Activated CD4-positive, alpha-beta memory T cell treated with anti-CD3 and anti-CD28 coated beads, Interleukin-2, amount 10 ng/mL, durations not matched to agents 7 days and 5 days (primary cell): ENCODE measurements at regions not wholly inside any gene's neighbourhood (a gene's known extent, or its start where the extent isn't known, plus 50 kb on each side); places are given as distances from the start of the nearest gene placed in this dataset.
"Not testable (repeated sequence)": the region's sequence is repeated elsewhere in the genome, so short reads cannot be mapped to it uniquely, and the experiment has no call there.

ENCODE experiments used
- CTCF ChIA-PET: fragments of 350-600 bp; sonication (Branson Sonifier 250); formaldehyde crosslinking; loops from one replicate; lab custom pipeline; 2021; ENCODE audit warnings: antibody characterized with exemption, inconsistent platforms; lab: Charles Lee
- POLR2A ChIA-PET: fragments of 350-600 bp; sonication (Branson Sonifier 250); formaldehyde crosslinking; loops from one replicate; lab custom pipeline; 2021; ENCODE audit warnings: antibody characterized with exemption; lab: Charles Lee
- DNase-seq: peaks from one replicate; pipeline ENCODE4 v3.0.0-alpha.2; 2020
- H3K27ac Mint-ChIP-seq: one replicate; pipeline ENCODE4 v1.8.0; 2021; ENCODE audit warnings: mild to moderate bottlenecking, mixed read lengths
- H3K27me3 Mint-ChIP-seq: one replicate; pipeline ENCODE4 v1.8.0; 2021; ENCODE audit warnings: mixed read lengths
- H3K36me3 Mint-ChIP-seq: one replicate; pipeline ENCODE4 v1.8.0; 2021; ENCODE audit warnings: low read depth, mixed read lengths
- H3K4me1 Mint-ChIP-seq: one replicate; pipeline ENCODE4 v1.8.0; 2021; ENCODE audit warnings: mixed read lengths
- H3K4me3 Mint-ChIP-seq: one replicate; pipeline ENCODE4 v1.8.0; 2021; ENCODE audit warnings: mild to moderate bottlenecking, mixed read lengths
- H3K9me3 Mint-ChIP-seq: one replicate; pipeline ENCODE4 v1.8.0; 2021; ENCODE audit warnings: mixed read lengths

DNA sequence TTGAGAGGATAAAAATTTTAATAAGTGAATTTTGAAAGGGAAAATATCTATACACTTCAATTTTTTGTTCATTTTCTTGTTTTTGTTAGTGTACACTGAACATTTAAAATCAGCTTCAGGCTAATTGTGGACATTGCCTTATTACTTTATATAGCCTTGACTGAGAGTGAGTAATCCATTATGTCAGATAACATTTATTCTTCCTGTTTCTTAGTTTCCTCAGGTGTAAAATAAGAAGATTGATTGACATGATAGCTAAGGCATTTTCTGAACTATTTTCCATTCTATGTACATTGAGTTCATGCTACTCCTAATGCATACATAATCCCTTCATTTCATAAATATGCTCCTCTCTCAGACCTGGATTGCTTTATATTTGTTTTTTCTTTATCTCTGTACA is 607.3 kb upstream of the AADAT start:
- DNase-seq: no peak
- Mint-ChIP-seq H3K36me3 (no peaks in the 10 kb centered on the region), H3K9me3 (peaks cover 8% of the 10 kb centered on the region), H3K4me3 (no peak overlapping the region), H3K27me3 (no peaks in the 10 kb centered on the region), H3K4me1 (no peaks in the 10 kb centered on the region), H3K27ac (no peak overlapping the region)
- POLR2A ChIA-PET: no interaction called here
- CTCF ChIA-PET: no interaction called here

DNA sequence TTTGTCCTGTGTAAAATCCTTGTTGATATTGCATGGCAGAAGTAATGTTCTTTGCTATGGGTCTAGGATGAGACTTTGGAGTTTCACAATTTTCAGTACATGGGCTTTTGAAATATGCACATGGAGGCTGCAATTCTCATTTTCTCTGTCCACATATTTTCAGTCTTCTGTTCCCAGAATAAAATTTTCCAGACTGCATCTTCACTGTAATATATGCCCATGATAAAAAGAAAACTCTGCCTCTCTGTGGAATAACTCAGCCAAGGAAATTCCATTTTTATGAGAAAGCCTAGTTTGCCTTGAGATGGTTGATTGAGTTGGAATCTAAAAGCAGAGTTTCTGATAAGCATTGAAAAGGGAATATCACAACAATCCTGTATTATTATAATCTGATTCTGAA is 601.4 kb upstream of the AADAT start:
- H3K36me3 Mint-ChIP-seq: no peaks in the 10 kb centered on the region
- no peak overlapping the region for H3K4me3 Mint-ChIP-seq
- ChIA-PET CTCF (no interaction called here), POLR2A (no interaction called here)
- no peaks in the 10 kb centered on the region for H3K4me1 Mint-ChIP-seq
- peaks cover 11% of the 10 kb centered on the region for H3K9me3 Mint-ChIP-seq
- DNase-seq: no peak
- H3K27ac Mint-ChIP-seq: no peak overlapping the region
- H3K27me3 Mint-ChIP-seq: no peaks in the 10 kb centered on the region

DNA sequence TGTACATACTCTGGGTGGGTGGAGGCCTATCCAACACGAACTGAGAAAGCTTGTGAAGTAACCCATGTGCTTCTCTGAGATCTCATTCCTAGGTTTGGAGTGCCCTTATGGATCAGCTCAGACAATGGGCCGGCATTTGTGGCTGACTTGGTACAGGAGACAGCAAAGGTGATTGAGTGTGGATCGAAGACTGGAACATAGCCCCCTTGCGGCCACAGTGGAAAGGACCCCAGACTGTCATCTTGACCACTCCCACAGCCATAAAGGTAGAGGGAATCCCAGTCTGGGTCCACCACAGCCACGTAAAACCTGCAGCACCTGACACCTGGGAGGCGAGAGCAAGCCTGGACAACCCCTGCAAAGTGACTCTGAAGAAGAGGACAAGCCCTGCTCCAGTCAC is 598.0 kb upstream of the AADAT start:
- no peak for DNase-seq
- Mint-ChIP-seq H3K36me3 (no peaks in the 10 kb centered on the region), H3K4me1 (no peaks in the 10 kb centered on the region), H3K27ac (no peak overlapping the region), H3K9me3 (peaks cover 6% of the 10 kb centered on the region), H3K4me3 (no peak overlapping the region), H3K27me3 (no peaks in the 10 kb centered on the region)
- ChIA-PET CTCF (no interaction called here), POLR2A (no interaction called here)

DNA sequence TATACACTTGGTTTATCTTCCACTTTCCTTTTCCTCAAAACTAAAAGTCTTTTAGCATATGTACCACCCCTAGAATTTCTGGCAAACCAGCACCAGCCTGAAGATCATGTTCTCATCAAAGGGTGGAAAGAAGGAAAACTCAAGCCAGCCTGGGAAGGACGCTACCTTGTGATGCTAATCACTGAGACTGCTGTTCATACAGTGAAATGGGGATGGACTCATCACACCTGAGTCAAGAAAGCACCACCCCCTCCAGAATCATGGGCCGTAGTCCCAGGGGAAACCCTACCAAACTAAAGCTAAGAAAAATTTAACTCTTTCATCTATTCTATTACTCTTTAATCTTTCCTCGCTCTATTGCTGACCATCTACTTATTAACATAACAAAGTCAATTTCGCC is 595.9 kb upstream of the AADAT start:
- H3K4me1 Mint-ChIP-seq, H3K4me3 Mint-ChIP-seq, CTCF ChIA-PET, H3K27ac Mint-ChIP-seq, H3K36me3 Mint-ChIP-seq, H3K27me3 Mint-ChIP-seq, POLR2A ChIA-PET, H3K9me3 Mint-ChIP-seq, DNase-seq: not testable (repeated sequence)

DNA sequence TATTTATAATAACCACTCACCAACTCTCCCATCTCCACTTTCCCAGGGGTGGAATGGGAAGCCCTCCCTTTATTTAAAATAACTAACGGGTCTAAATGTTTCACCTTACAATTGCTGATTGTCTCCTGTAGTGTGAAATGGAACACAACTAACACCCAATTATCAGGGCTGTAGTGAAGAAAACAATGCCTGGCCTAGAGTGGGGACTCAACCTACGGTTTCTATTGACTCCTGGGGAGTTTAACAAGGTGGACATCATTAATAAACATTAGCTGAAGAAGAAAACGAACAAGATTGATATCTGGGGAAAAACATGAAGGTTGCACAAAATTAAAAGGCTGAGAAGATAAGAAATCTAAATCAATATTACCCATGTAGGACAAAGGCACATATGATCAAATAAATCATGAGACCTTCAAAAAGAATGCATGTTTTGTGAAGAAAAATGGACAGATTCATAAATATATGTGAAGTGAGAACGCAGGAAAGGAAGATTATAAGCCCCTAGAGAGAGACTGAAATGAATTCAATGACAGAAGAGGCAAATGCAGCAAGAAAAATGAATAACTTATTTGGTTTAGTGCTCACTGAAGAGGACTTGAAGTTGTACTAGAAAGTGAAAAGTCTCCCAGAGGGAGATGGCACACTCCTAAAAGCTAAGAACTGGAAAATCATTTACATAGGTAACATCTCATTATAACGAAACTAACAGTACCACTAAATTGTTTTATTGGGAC is 593.0 kb upstream of the AADAT start:
- no peak overlapping the region for H3K27ac Mint-ChIP-seq
- no peak overlapping the region for H3K4me3 Mint-ChIP-seq
- DNase-seq: no peak
- H3K9me3 Mint-ChIP-seq: peaks cover 18% of the 10 kb centered on the region
- no peaks in the 10 kb centered on the region for H3K27me3 Mint-ChIP-seq
- ChIA-PET POLR2A (no interaction called here), CTCF (no interaction called here)
- no peaks in the 10 kb centered on the region for H3K36me3 Mint-ChIP-seq
- no peaks in the 10 kb centered on the region for H3K4me1 Mint-ChIP-seq

DNA sequence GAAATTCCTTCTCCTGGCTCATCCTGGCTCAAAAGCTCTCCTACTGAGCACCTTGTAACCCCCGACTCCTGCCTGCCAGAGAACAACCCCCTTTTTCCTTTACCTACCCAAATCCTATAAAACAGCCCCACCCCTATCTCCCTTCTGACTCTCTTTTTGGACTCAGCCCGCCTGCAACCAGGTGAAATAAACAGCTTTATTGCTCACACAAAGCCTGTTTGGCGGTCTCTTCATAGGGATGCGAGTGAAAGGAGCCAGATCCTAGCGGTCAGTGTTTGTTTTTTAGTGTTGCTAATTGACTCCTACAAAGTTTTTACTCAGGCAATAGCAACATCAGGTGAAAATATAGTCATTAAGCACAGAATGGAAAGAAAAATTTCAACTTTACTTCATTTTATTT is 592.3 kb upstream of the AADAT start:
- H3K4me3 Mint-ChIP-seq, H3K27me3 Mint-ChIP-seq, H3K27ac Mint-ChIP-seq, H3K4me1 Mint-ChIP-seq, H3K36me3 Mint-ChIP-seq, CTCF ChIA-PET, DNase-seq, POLR2A ChIA-PET: not testable (repeated sequence)
- H3K9me3 Mint-ChIP-seq: peaks cover 17% of the 10 kb centered on the region

DNA sequence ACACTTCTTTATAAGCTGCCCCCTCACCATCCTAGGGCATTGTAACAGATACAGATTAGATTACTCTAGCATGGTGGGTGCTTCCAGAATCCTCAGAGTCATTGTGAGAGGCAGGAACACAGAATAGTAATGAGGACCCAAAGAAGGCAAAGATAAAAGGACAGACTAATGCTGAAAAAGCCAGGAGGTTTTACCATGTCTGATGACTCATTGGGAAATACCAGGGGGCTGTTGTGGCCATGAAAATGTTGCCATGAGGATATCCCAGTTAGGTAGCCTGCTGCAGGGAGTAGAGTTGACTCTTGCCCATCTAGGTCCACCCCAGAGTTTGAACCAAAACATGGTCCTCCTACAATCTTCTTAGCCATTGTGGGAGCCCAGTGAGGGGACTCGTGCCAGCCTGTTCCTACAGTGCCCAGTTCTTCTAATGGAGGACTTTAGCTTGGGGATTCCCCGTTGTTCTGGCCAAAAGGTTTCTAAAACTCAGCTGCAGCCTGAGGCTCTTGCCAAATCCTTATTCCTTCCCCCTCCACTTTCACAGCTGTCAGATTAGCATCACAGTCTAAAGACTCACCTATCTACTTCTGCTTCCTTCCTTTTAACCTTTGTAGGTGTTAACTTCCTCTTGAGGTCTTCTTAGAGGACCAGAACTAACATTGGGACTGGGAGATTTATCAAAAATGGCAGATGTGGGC is 586.0 kb upstream of the AADAT start:
- DNase-seq: no peak
- ChIA-PET POLR2A (no interaction called here), CTCF (no interaction called here)
- peaks cover 17% of the 10 kb centered on the region for H3K9me3 Mint-ChIP-seq
- no peaks in the 10 kb centered on the region for H3K36me3 Mint-ChIP-seq
- no peaks in the 10 kb centered on the region for H3K27me3 Mint-ChIP-seq
- no peak overlapping the region for H3K27ac Mint-ChIP-seq
- no peaks in the 10 kb centered on the region for H3K4me1 Mint-ChIP-seq
- no peak overlapping the region for H3K4me3 Mint-ChIP-seq

DNA sequence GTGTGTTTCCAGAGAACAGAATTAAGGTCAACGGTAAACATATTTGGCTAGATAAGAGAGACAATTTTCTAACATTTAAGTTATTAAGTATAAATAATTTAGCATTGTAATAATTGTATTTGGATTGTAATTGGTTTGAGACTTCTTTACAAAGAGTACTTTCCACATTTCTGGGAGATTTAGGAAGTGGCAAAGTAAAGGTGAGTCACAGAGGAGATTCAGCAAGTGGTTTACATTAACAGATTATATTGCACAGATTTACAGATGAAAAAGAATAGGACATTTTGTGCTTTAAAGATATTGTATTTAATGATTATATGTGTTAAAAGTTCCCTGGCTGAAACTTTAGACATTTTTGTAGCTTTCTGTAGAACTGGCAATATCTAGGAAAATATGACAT is 584.4 kb upstream of the AADAT start:
- Mint-ChIP-seq H3K36me3 (no peaks in the 10 kb centered on the region), H3K27me3 (no peaks in the 10 kb centered on the region), H3K9me3 (peaks cover 14% of the 10 kb centered on the region), H3K27ac (no peak overlapping the region), H3K4me1 (no peaks in the 10 kb centered on the region), H3K4me3 (no peak overlapping the region)
- ChIA-PET CTCF (no interaction called here), POLR2A (no interaction called here)
- no peak for DNase-seq

DNA sequence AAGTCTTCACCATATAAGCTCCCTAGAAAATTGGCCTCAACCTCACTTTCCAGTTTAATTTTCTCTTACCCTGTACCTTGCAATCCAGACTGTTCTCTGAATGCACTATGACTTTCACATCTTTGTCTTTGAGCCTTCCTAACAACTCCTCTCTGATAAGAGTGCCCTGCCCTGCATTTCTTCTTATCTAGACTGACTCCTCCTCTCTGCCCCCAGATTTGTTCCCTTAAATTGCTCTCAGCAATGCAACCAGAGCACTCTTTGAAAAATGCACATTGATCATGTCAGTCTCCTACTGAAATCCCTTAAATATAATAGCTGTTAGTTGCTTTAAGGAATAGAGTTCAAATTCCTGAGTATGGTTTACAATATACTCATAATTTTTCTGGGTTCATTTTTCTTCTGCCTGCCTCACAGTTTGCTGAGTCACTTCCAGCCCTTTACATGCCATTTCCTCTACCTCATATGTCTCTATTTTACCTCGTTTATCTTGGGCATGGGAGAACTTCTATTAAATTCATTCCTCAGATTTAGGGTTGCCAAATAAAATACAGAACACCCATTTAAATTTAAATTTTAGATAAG is 582.7 kb upstream of the AADAT start:
- Mint-ChIP-seq H3K9me3 (peaks cover 5% of the 10 kb centered on the region), H3K4me1 (no peaks in the 10 kb centered on the region), H3K4me3 (no peak overlapping the region), H3K27ac (no peak overlapping the region), H3K27me3 (no peaks in the 10 kb centered on the region), H3K36me3 (no peaks in the 10 kb centered on the region)
- no peak for DNase-seq
- POLR2A ChIA-PET: no interaction called here
- CTCF ChIA-PET: no interaction called here

DNA sequence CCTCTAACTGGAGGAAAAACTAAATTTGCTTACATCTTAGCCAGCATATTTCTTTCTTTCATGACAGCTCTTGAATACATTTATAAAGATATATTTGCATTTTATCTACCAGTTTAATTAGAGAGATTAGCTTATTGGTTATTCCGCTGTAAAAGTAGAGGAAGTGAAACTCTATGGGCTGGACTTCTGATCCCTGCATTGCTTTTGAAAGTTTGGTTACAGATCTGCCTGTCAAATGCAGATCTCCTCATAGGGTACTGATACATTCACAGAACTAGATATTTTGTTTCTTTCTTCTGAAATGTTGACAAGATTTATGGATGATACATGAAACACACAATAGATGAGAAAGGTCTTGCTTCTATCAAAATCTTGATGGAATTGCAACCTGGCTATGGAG is 581.4 kb upstream of the AADAT start:
- H3K27ac Mint-ChIP-seq: no peak overlapping the region
- H3K27me3 Mint-ChIP-seq: no peaks in the 10 kb centered on the region
- CTCF ChIA-PET: no interaction called here
- H3K9me3 Mint-ChIP-seq: peaks cover 1% of the 10 kb centered on the region
- POLR2A ChIA-PET: no interaction called here
- no peak overlapping the region for H3K4me3 Mint-ChIP-seq
- no peaks in the 10 kb centered on the region for H3K4me1 Mint-ChIP-seq
- no peak for DNase-seq
- no peaks in the 10 kb centered on the region for H3K36me3 Mint-ChIP-seq

DNA sequence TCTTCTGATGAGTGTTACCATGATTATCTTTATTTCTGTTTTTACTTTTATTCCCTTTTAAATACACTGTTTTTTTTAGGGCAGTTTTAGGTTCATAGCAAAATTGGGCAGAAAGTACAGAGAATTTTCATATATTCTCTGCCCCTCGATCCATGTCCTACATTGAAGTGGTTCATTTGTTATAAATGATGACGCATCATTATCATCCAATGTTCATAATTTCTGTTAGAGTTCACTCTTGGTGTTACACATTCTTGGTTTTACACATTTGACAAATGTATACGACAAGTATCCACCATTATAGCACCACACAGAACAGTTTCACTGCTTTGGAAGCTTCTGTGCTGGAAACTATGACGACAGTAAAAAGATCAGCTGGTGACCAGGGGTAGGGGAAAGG is 578.1 kb upstream of the AADAT start:
- no peak overlapping the region for H3K4me3 Mint-ChIP-seq
- CTCF ChIA-PET: no interaction called here
- no peaks in the 10 kb centered on the region for H3K4me1 Mint-ChIP-seq
- H3K27me3 Mint-ChIP-seq: no peaks in the 10 kb centered on the region
- H3K36me3 Mint-ChIP-seq: no peaks in the 10 kb centered on the region
- peaks cover 3% of the 10 kb centered on the region for H3K9me3 Mint-ChIP-seq
- POLR2A ChIA-PET: no interaction called here
- no peak for DNase-seq
- no peak overlapping the region for H3K27ac Mint-ChIP-seq

DNA sequence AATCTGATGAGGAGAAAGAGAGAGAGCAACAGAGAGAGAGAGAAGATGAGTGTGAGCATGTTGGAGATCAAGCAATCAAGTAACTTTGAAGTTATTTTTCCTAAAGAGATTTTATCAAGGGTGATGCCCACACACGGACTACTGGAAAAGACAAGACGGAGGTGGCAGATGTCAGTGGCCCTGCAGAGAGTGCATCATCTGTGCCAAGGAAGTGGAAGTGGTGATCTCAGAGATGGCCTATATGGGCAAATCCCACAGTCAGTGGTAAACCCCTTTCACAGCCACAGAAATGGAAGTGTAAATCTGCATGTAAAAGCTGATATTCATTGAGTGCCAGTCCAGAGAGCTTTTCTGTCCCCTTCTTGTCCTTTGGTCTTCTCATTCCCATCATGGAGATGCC is 577.2 kb upstream of the AADAT start:
- Mint-ChIP-seq H3K27ac (no peak overlapping the region), H3K4me1 (no peaks in the 10 kb centered on the region), H3K36me3 (no peaks in the 10 kb centered on the region), H3K27me3 (no peaks in the 10 kb centered on the region), H3K4me3 (no peak overlapping the region), H3K9me3 (peaks cover 3% of the 10 kb centered on the region)
- POLR2A ChIA-PET: no interaction called here
- CTCF ChIA-PET: no interaction called here
- DNase-seq: no peak

DNA sequence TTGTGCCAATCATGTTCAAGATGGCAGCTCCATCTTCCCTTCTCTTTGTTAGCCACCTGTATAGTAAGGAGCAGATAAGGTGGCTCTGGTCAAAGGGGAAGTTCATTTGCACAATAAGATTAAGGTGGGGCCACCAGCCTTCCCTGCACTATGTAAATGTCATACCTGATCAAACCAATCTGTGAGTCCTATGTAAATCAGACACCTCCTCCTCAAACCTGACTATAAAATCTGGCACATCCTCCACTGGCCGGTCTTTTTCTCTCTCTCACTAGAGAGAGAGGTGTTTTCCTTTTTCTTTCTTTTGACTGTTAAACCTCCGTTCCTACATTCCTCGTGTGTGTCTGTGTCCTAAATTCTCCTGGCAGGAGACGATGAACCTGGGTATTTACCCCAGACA is 572.5 kb upstream of the AADAT start:
- Mint-ChIP-seq H3K9me3 (peaks cover 3% of the 10 kb centered on the region), H3K27ac (no peak overlapping the region), H3K4me3 (no peak overlapping the region), H3K4me1 (no peaks in the 10 kb centered on the region), H3K27me3 (no peaks in the 10 kb centered on the region), H3K36me3 (no peaks in the 10 kb centered on the region)
- CTCF ChIA-PET: no interaction called here
- POLR2A ChIA-PET: no interaction called here
- DNase-seq: no peak

DNA sequence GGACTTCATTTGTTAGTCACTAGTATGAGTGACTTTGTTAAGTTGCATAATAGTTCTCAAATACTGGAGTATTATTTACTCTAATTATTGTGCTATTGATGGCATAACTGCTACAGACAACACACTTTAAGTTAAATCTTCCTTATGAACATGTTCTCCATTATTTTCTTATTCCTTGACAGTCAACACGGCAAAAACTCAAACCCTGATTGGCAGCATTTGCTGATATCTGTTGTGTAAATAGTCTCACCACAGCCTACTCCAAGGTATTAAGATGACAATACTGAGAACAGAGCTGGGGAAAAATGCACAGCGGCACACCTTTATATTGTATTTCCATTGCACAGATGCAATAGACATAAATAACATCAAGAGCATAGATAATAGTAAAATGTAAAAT is 568.0 kb upstream of the AADAT start:
- ChIA-PET CTCF (no interaction called here), POLR2A (no interaction called here)
- Mint-ChIP-seq H3K9me3 (no peaks in the 10 kb centered on the region), H3K4me3 (no peak overlapping the region), H3K36me3 (no peaks in the 10 kb centered on the region), H3K27ac (no peak overlapping the region), H3K4me1 (no peaks in the 10 kb centered on the region), H3K27me3 (no peaks in the 10 kb centered on the region)
- no peak for DNase-seq
